ENCODE measurements at regions not wholly inside any gene's neighbourhood (a gene's known extent, or its start where the extent isn't known, plus 50 kb on each side); places are given as distances from the start of the nearest gene placed in this dataset.
"Not testable (repeated sequence)": the region's sequence is repeated elsewhere in the genome, so short reads cannot be mapped to it uniquely, and the experiment has no call there.

DNA sequence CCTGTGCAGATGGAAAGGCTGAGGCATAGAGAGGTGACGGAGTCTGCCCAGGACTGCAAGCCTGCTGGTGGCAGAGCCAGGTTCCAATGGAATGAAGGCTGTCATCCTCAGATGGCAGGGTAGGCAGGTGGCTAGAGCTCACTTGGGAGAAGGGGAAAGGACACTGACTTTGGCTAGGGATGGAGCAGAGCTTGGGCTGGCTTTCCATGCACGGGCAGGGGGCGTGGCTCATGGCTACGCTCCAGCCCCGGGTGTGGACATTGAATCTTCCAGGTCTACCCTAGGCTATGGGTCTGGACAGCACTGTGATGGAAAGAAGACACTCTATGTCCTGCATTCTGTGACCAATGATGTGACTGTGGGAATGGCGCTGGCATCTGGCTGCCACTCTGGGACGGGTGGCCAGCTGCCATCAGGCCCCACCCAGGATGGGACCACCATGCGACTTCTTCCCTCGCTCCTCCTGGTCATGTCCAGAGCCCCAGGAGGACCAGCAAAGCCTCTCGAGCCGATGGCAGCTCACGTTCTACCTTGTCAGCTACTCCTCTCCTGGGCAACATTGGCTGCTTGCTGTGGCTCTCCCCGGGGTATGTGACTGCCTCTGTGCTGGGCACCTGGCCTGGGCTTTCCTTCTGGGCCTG lies 398.7 kb downstream of the TMEM121 start:
- TF ChIP-seq CTCF (IDR thresholded peaks at IDR 0.05; ENCODE audit: control insufficient read depth, extremely low read depth, insufficient read depth) = no peak
- H3K4me3 ChIP-seq (ENCODE audit: low read depth, low read length) = no peak overlapping the region
- DNase-seq (ENCODE audit: low read depth) = no peak

- no peak overlapping the region for H3K4me3 ChIP-seq (ENCODE audit: low read depth, low read length)
- TF ChIP-seq CTCF (IDR thresholded peaks at IDR 0.05; ENCODE audit: control insufficient read depth, extremely low read depth, insufficient read depth) = no peak
- no peak for DNase-seq (ENCODE audit: low read depth)
These were observed 399.4 kb downstream of the TMEM121 start for GRCh38 chr14:105925615-105926372.

- TF ChIP-seq CTCF (IDR thresholded peaks at IDR 0.05; ENCODE audit: control insufficient read depth, extremely low read depth, insufficient read depth) = no peak
- DNase-seq (ENCODE audit: low read depth) = no peak
- no peak overlapping the region for H3K4me3 ChIP-seq (ENCODE audit: low read depth, low read length)
These were observed 400.2 kb downstream of the TMEM121 start for GRCh38 chr14:105926373-105927095.

DNA sequence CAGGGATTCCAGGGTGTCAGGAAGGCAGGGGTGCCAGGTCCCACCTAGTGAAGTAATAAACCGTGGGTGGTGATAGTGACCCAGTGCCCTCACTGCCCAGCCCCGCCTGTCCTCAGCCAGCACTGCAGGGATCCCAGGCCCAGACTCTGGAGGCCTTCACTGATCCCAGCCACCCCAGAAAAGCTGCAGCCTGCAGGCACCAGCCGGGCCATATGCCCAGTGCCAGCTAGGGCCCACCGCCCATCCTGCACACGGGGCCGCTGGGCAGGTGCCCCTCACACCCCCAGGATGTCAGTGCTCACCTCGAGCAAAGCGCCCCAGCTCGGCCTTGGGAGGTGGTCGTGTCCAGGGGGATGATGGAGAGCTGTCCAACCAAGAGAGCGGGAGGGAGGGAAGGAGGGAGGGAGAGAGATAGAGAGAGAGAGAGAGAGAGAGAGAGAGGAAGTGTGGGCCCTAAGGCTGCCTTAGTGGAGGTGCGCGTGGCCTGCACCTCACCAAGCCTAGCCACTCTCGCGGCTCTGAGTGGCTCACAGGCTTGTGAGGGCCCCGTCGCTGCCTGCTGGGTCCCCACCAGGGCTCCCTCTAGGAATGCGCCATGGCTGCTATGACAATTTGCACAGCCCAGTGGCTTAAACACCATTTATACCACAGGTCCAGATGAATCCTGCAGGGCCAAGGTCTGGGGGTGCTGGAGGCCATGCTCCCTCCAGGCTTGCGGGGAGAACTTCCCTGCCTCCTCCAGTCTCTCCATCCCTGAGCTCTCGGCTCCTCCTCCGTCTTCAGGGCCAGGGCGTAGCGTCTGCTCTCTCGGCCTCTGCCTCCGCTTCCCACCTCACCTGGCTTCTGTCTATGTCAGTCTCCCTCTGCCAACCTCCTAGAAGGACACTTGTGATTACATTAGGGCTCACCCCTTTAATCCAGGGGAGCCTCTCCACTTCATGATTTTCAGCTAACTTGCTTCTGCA lies 401.0 kb downstream of the TMEM121 start:
- no peak for TF ChIP-seq CTCF (IDR thresholded peaks at IDR 0.05; ENCODE audit: control insufficient read depth, extremely low read depth, insufficient read depth)
- no peak for DNase-seq (ENCODE audit: low read depth)
- H3K4me3 ChIP-seq (ENCODE audit: low read depth, low read length) = no peak overlapping the region

- not testable (repeated sequence) for DNase-seq (ENCODE audit: low read depth); H3K4me3 ChIP-seq (ENCODE audit: low read depth, low read length)
These were observed 402.1 kb downstream of the TMEM121 start for GRCh38 chr14:105928171-105929111.

GRCh38 chr14:105929327-105930081 lies 403.1 kb downstream of the TMEM121 start:
- no peak overlapping the region for H3K4me3 ChIP-seq (ENCODE audit: low read depth, low read length)
- TF ChIP-seq CTCF (IDR thresholded peaks at IDR 0.05; ENCODE audit: control insufficient read depth, extremely low read depth, insufficient read depth) = no peak
- no peak for DNase-seq (ENCODE audit: low read depth)
